Activated CD8-positive, alpha-beta memory T cell treated with anti-CD3 and anti-CD28 coated beads for 1 hour (primary cell): ENCODE measurements at regions not wholly inside any gene's neighbourhood (a gene's known extent, or its start where the extent isn't known, plus 50 kb on each side); places are given as distances from the start of the nearest gene placed in this dataset.

Experiments used
- DNase-seq, 2 donors: peaks; one replicate each; pipeline ENCODE4 v3.0.0-alpha.2; 2020; ENCODE audit warnings: low read depth in 1 of 2; ENCODE audit errors: extremely low read depth in 1 of 2

GRCh38 chr11:128407962-128408361 lies 179.4 kb downstream of the ETS1 start:
- DNase-seq = no peak

- DNase-seq = no peak
These were observed 181.4 kb downstream of the ETS1 start for GRCh38 chr11:128405714-128406662.

- no peak for DNase-seq
These were observed 182.2 kb downstream of the ETS1 start for GRCh38 chr11:128405112-128405511.

- no peak for DNase-seq
These were observed 182.9 kb downstream of the ETS1 start for GRCh38 chr11:128404437-128404836.

GRCh38 chr11:128400382-128401203 lies 186.8 kb downstream of the ETS1 start:
- no peak for DNase-seq

- no peak for DNase-seq
These were observed 187.9 kb downstream of the ETS1 start for GRCh38 chr11:128399251-128400121.

GRCh38 chr11:128398517-128399250 lies 188.7 kb downstream of the ETS1 start:
- no peak for DNase-seq

- DNase-seq = no peak
These were observed 190.0 kb downstream of the ETS1 start for GRCh38 chr11:128397362-128397761.

GRCh38 chr11:128394431-128395089 lies 192.8 kb downstream of the ETS1 start:
- no peak for DNase-seq

GRCh38 chr11:128392259-128392658 lies 195.1 kb downstream of the ETS1 start:
- no peak for DNase-seq

GRCh38 chr11:128391811-128392210 lies 195.5 kb downstream of the ETS1 start:
- DNase-seq = no peak

GRCh38 chr11:128390246-128390645 lies 197.1 kb downstream of the ETS1 start:
- DNase-seq = no peak

GRCh38 chr11:128389461-128389976 lies 197.8 kb downstream of the ETS1 start:
- no peak for DNase-seq

- no peak for DNase-seq
These were observed 199.0 kb downstream of the ETS1 start for GRCh38 chr11:128388206-128388815.

GRCh38 chr11:128379587-128380580 lies 207.5 kb downstream of the ETS1 start:
- no peak for DNase-seq

- DNase-seq = no peak
These were observed 211.4 kb downstream of the ETS1 start for GRCh38 chr11:128375961-128376360.

- DNase-seq = no peak
These were observed 213.3 kb downstream of the ETS1 start for GRCh38 chr11:128374026-128374425.

GRCh38 chr11:128372977-128373376 lies 214.4 kb downstream of the ETS1 start:
- no peak for DNase-seq
